NCI-H2227 (cell line): ENCODE measurements at regions not wholly inside any gene's neighbourhood (a gene's known extent, or its start where the extent isn't known, plus 50 kb on each side); places are given as distances from the start of the nearest gene placed in this dataset.

ENCODE experiments used
- DNase-seq: peaks from one replicate; lab custom pipeline; 2025; ENCODE audit not compliant: unreplicated experiment; lab: John Stamatoyannopoulos, UW

GRCh38 chr12:46432325-46432724 is 59.8 kb upstream of the SLC38A2 start:
- DNase-seq = no peak

- DNase-seq = no peak
These were observed 57.9 kb upstream of the SLC38A2 start for GRCh38 chr12:46430340-46430948.
